ENCODE measurements at regions not wholly inside any gene's neighbourhood (a gene's known extent, or its start where the extent isn't known, plus 50 kb on each side); places are given as distances from the start of the nearest gene placed in this dataset.

DNA sequence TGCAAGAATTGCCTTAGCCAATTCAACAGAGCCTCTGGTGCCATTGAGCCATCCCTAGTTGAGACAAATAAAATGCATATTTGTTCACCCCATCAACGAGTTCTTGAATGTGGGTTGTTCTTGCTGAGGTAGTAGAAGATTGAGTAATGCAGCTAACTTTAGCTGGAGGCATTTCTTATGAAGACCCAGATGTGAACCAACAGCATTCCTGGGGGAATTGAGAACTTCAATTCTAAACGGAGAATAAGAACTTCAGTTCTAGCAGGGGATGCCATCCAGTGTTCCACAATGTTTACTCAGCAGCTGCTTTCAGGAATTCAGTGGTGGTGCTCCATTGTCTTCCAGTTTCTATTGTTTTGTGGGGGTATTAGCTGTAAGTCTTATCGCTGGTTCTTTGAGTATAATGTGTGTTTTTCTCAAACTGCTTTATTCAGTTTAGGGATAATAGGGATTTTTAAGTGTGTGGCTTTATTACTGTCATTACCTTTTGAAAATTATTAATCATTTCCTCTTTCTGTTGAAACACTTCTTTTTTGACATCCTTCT lies 1968.2 kb upstream of the NUDT12 start:
- H3K9me3 Mint-ChIP-seq = peaks cover 7% of the 10 kb centered on the region
- H3K36me3 Mint-ChIP-seq (ENCODE audit: low read depth) = no peaks in the 10 kb centered on the region
- H3K4me1 Mint-ChIP-seq (ENCODE audit: low read depth) = no peaks in the 10 kb centered on the region
- no peak for DNase-seq
- intact Hi-C loops (cut with micrococcal nuclease) = no loop called here
- no peak overlapping the region for H3K27ac Mint-ChIP-seq
- no peak overlapping the region for H3K4me3 Mint-ChIP-seq
- no peaks in the 10 kb centered on the region for H3K27me3 Mint-ChIP-seq (ENCODE audit: low read depth)
- CTCF ChIA-PET = no interaction called here

DNA sequence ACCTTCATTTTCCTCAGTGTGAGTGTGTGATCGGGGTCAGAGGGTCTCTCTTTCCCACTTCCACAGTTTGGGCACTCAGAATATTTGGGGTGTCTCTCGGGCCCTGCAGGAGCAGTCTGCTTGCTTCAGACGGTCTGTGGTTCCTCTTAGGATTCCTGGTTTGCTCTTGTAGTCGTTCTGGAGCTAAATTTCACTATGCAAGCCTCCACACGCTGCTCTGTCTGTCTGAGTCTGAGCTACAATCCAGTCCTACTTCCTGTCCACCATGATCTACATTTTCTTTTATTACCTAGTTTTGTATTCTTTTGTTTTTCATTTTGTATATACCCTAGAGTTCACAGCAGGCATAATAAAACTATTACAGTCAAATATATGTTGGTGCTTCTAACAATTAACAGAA lies 1967.3 kb upstream of the NUDT12 start:
- CTCF ChIA-PET = no interaction called here
- H3K4me1 Mint-ChIP-seq (ENCODE audit: low read depth) = no peaks in the 10 kb centered on the region
- peaks cover 9% of the 10 kb centered on the region for H3K9me3 Mint-ChIP-seq
- intact Hi-C loops (cut with micrococcal nuclease) = no loop called here
- no peak for DNase-seq
- H3K27me3 Mint-ChIP-seq (ENCODE audit: low read depth) = no peaks in the 10 kb centered on the region
- no peak overlapping the region for H3K27ac Mint-ChIP-seq
- no peak overlapping the region for H3K4me3 Mint-ChIP-seq
- H3K36me3 Mint-ChIP-seq (ENCODE audit: low read depth) = no peaks in the 10 kb centered on the region

DNA sequence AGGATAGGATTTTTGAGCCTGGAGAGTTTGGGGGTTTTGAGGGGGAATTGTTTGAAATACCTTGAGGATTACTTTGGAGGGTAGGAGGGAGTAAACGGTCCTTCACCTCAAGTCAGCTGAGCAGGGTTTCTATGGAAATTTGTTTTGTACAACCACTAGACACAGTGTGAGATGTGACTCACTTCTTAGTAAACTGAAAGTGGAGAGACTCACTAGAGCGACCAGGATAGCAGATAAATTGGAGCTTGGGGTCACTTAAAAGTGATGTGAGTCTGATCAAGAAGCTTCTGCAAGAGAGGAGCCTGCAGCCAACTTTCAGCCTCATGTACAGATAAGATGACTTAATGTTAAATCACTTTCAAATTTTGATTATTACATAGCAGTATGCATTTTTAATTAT lies 1945.9 kb upstream of the NUDT12 start:
- no peaks in the 10 kb centered on the region for H3K36me3 Mint-ChIP-seq (ENCODE audit: low read depth)
- no peak overlapping the region for H3K4me3 Mint-ChIP-seq
- H3K27ac Mint-ChIP-seq = no peak overlapping the region
- no peaks in the 10 kb centered on the region for H3K4me1 Mint-ChIP-seq (ENCODE audit: low read depth)
- H3K27me3 Mint-ChIP-seq (ENCODE audit: low read depth) = no peaks in the 10 kb centered on the region
- DNase-seq = no peak
- intact Hi-C loops (cut with micrococcal nuclease) = no loop called here
- CTCF ChIA-PET = no interaction called here
- peaks cover 9% of the 10 kb centered on the region for H3K9me3 Mint-ChIP-seq

DNA sequence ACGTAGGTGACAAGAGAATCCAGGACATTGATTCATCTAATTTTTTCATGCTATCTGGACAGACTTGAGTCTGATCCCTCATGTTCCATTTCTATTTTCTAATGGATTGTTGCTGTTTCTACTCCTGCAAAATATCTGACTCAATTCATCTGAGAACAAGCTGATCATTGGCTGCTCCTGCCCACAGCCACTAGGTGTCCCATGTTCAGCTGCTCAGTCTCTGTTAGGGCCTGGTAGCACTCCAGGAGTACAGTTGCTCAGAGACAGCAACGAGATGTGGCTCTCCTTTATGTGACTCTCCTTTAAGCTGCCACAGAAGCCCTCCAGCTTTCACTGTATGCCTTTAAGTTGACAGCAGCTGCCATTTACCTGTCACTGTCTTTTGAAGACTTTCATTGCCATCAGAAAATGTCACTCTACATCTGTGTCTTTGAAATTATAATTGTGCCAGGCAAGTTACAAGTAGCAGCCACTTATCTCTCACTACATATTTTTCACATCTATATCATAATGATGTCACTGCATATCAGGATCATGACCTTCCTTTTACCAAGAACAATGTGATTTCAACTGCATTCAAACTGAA lies 1944.2 kb upstream of the NUDT12 start:
- Mint-ChIP-seq H3K36me3 (ENCODE audit: low read depth) (no peaks in the 10 kb centered on the region), H3K27me3 (ENCODE audit: low read depth) (no peaks in the 10 kb centered on the region), H3K4me3 (no peak overlapping the region), H3K27ac (no peak overlapping the region), H3K9me3 (peaks cover 9% of the 10 kb centered on the region), H3K4me1 (ENCODE audit: low read depth) (no peaks in the 10 kb centered on the region)
- no peak for DNase-seq
- CTCF ChIA-PET = no interaction called here
- intact Hi-C loops (cut with micrococcal nuclease) = no loop called here

DNA sequence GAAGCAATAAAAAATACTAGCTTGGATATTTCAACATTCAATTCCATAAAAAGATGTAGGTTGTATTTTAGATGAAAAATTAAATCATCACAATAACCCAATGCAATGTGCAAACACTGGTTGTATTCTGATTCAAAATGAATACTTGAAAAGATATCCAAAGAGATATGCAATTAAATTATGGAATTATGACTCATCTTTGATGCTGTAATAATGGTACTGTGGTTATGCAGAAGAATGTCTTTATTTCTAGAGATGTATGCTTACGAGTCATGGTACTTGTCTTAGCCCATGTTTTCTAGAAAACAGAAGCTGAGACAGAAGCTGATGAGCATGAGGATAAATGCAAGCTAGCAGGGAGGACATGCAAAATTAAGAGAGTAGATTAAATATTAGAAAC lies 1941.4 kb upstream of the NUDT12 start:
- intact Hi-C loops (cut with micrococcal nuclease) = no loop called here
- no peaks in the 10 kb centered on the region for H3K4me1 Mint-ChIP-seq (ENCODE audit: low read depth)

DNA sequence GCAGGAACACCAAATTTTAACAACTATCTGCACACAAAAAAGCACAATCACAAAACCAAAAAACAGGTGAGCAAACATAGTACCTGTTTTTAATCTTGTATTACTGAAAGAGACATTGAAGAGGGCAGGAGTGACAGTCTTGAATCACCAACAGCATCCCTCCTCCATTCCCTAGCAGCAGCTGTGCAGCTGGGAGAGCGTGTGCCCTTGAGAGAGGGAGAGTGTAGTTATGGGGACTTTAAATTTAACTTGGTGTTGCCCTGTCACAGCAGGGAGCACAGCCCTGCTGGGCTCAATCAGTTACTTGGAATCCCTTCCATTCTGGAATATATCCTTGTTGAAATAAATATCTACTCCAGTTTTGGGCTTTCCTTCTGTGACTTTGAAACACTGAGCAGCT lies 1938.7 kb upstream of the NUDT12 start:
- H3K27ac Mint-ChIP-seq = no peak overlapping the region
- no peak overlapping the region for H3K4me3 Mint-ChIP-seq
- no peaks in the 10 kb centered on the region for H3K36me3 Mint-ChIP-seq (ENCODE audit: low read depth)
- no peaks in the 10 kb centered on the region for H3K4me1 Mint-ChIP-seq (ENCODE audit: low read depth)
- no peak for DNase-seq
- H3K27me3 Mint-ChIP-seq (ENCODE audit: low read depth) = no peaks in the 10 kb centered on the region
- intact Hi-C loops (cut with micrococcal nuclease) = no loop called here
- H3K9me3 Mint-ChIP-seq = peaks cover 6% of the 10 kb centered on the region
- CTCF ChIA-PET = no interaction called here

More for the DNA sequence above, 1941.4 kb upstream of the NUDT12 start:
- Mint-ChIP-seq H3K9me3 (peaks cover 7% of the 10 kb centered on the region), H3K27ac (no peak overlapping the region), H3K4me3 (no peak overlapping the region), H3K36me3 (ENCODE audit: low read depth) (no peaks in the 10 kb centered on the region), H3K27me3 (ENCODE audit: low read depth) (no peaks in the 10 kb centered on the region)
- CTCF ChIA-PET = no interaction called here
- DNase-seq = no peak

DNA sequence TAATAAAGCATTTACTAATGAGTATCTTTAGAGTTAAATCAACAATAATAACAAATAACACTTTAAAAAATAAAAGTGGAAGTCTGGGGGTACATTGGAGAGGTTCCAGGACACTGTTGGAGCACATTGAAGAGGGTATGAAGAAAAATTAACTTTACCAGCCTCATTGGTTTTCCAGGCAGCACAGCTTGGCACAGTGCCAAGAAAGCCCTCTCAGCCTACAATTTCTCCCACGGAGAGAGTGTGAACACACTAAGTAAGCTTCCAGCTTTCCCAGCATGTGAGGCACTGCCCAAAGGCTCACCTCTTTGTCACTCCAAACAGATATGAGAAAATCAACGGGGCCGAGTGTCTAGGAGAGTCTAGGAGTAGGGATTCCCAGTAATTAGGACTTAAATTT lies 1912.8 kb upstream of the NUDT12 start:
- intact Hi-C loops (cut with micrococcal nuclease) = no loop called here
- Mint-ChIP-seq H3K4me3 (no peak overlapping the region), H3K36me3 (ENCODE audit: low read depth) (no peaks in the 10 kb centered on the region), H3K27me3 (ENCODE audit: low read depth) (no peaks in the 10 kb centered on the region), H3K27ac (no peak overlapping the region), H3K4me1 (ENCODE audit: low read depth) (no peaks in the 10 kb centered on the region), H3K9me3 (peaks cover 9% of the 10 kb centered on the region)
- DNase-seq = no peak
- CTCF ChIA-PET = no interaction called here

DNA sequence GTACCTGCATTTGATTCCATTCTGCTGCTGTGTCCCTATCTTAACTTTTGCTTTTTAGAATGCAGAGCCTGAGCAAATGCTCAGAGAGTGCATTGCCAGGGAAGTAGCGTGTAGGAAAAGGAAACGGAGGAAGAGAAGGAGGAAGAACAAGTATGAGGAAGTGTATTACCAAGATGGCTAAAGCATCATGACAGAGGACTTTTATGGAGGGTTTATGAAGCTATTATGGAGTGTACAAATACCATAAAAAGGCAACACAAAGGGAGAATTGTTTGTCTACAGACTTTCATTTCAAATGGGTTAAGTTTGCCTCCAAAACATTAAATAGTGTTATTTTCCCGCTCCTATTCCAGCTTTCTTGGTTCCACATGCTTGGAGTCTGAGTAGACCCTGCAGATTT lies 1899.8 kb upstream of the NUDT12 start:
- Mint-ChIP-seq H3K9me3 (peaks cover 16% of the 10 kb centered on the region), H3K27me3 (ENCODE audit: low read depth) (no peaks in the 10 kb centered on the region), H3K36me3 (ENCODE audit: low read depth) (no peaks in the 10 kb centered on the region), H3K4me1 (ENCODE audit: low read depth) (no peaks in the 10 kb centered on the region), H3K4me3 (no peak overlapping the region), H3K27ac (no peak overlapping the region)
- intact Hi-C loops (cut with micrococcal nuclease) = no loop called here
- CTCF ChIA-PET = no interaction called here
- no peak for DNase-seq

DNA sequence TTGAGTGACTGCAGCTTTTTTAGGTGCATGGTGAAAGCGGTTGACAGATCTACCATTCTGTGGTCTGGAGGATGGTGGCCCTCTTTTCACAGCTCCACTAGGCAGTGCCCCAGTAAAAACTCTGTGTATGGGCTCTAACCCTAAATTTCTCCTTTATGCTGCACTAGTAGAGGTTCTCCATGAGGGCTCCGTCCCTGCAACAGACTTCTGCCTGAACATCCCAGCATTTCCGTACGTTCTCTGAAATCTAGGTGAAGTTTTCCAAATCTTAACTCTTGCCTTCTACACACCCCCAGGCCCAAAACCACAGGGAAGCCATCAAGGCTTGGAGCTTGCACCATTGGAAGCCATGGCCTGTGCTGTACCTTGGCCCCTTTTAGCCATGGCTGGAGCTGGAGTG lies 1898.1 kb upstream of the NUDT12 start:
- DNase-seq = no peak
- H3K4me1 Mint-ChIP-seq (ENCODE audit: low read depth) = no peaks in the 10 kb centered on the region
- no peaks in the 10 kb centered on the region for H3K27me3 Mint-ChIP-seq (ENCODE audit: low read depth)
- no peaks in the 10 kb centered on the region for H3K36me3 Mint-ChIP-seq (ENCODE audit: low read depth)
- intact Hi-C loops (cut with micrococcal nuclease) = no loop called here
- peaks cover 15% of the 10 kb centered on the region for H3K9me3 Mint-ChIP-seq
- H3K4me3 Mint-ChIP-seq = no peak overlapping the region
- no peak overlapping the region for H3K27ac Mint-ChIP-seq
- CTCF ChIA-PET = no interaction called here

DNA sequence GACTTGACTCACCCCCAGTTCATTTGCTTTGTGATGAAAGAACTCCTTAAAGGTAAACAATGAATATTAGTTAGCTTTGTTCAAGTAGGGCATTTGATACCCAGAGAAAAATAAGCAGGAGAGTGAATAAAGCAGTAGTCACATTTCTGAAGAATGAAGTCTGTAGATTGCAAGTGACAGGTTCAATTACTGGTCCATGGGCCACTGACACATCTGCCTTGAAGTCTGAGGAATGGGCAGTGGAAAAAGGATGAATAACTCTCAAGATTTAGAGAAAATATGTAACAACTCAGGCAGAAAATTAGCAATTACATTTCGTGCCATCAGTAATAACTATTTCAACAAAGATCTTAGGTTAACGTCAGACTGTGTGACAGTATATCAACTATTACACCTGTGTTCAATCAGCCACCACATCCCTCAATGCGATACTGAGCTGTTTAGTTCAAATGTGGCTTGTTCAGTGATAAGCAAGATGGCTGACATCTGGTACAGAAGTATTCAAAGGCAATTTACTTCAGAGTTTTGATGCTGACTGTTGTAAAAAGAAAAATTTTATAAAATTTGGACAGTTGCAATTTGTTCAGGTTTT lies 1890.7 kb upstream of the NUDT12 start:
- intact Hi-C loops (cut with micrococcal nuclease) = no loop called here

DNA sequence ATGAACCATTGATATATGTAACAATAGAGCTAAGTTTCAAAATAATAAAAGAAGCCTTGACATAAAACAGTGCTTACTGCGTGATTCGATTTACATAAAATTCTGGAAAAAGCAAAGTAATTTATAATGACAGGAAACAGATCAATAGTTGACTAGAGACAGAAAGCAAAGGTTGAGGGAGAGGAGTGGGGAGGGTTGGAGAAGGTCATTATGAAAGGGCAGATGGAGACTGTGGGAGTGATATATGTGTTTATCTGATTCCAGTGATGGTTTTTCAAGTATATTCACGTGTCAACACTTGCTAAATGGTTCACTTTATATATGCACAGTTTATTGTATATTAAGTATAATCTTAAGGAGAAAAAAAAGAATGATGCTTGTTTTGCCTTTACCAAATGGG lies 1885.7 kb upstream of the NUDT12 start:
- no peaks in the 10 kb centered on the region for H3K4me1 Mint-ChIP-seq (ENCODE audit: low read depth)
- no peak overlapping the region for H3K4me3 Mint-ChIP-seq
- no peaks in the 10 kb centered on the region for H3K36me3 Mint-ChIP-seq (ENCODE audit: low read depth)
- CTCF ChIA-PET = no interaction called here
- H3K9me3 Mint-ChIP-seq = peaks cover 14% of the 10 kb centered on the region
- H3K27ac Mint-ChIP-seq = no peak overlapping the region
- no peak for DNase-seq
- intact Hi-C loops (cut with micrococcal nuclease) = no loop called here
- no peaks in the 10 kb centered on the region for H3K27me3 Mint-ChIP-seq (ENCODE audit: low read depth)

More for the DNA sequence above, 1890.7 kb upstream of the NUDT12 start:
- H3K27me3 Mint-ChIP-seq (ENCODE audit: low read depth) = no peaks in the 10 kb centered on the region
- peaks cover 10% of the 10 kb centered on the region for H3K9me3 Mint-ChIP-seq
- H3K4me3 Mint-ChIP-seq = no peak overlapping the region
- no peak for DNase-seq
- no peak overlapping the region for H3K27ac Mint-ChIP-seq
- H3K4me1 Mint-ChIP-seq (ENCODE audit: low read depth) = no peaks in the 10 kb centered on the region
- H3K36me3 Mint-ChIP-seq (ENCODE audit: low read depth) = no peaks in the 10 kb centered on the region
- CTCF ChIA-PET = no interaction called here

DNA sequence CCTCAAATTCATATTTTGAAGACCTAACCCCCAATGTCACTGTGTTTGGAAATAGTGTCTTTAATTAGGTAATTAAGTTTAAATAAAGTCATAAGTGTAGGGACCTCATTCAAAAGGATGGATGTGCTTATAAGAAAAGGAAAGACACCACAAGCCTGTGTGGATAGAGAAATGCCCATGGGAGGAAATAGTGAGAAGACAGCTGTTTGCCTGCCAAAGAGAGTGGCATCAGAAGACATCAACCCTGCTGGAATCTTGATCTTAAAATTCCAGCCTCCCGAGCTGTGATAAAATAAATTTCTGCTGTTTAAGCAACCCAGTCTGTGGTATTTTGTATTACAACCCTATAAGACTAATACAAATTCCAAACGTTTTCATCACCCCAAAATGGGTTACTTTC lies 1867.9 kb upstream of the NUDT12 start:
- Mint-ChIP-seq H3K27me3 (ENCODE audit: low read depth) (no peaks in the 10 kb centered on the region), H3K4me3 (no peak overlapping the region), H3K36me3 (ENCODE audit: low read depth) (no peaks in the 10 kb centered on the region), H3K27ac (no peak overlapping the region), H3K4me1 (ENCODE audit: low read depth) (no peaks in the 10 kb centered on the region), H3K9me3 (no peaks in the 10 kb centered on the region)
- no peak for DNase-seq
- CTCF ChIA-PET = no interaction called here
- intact Hi-C loops (cut with micrococcal nuclease) = no loop called here

DNA sequence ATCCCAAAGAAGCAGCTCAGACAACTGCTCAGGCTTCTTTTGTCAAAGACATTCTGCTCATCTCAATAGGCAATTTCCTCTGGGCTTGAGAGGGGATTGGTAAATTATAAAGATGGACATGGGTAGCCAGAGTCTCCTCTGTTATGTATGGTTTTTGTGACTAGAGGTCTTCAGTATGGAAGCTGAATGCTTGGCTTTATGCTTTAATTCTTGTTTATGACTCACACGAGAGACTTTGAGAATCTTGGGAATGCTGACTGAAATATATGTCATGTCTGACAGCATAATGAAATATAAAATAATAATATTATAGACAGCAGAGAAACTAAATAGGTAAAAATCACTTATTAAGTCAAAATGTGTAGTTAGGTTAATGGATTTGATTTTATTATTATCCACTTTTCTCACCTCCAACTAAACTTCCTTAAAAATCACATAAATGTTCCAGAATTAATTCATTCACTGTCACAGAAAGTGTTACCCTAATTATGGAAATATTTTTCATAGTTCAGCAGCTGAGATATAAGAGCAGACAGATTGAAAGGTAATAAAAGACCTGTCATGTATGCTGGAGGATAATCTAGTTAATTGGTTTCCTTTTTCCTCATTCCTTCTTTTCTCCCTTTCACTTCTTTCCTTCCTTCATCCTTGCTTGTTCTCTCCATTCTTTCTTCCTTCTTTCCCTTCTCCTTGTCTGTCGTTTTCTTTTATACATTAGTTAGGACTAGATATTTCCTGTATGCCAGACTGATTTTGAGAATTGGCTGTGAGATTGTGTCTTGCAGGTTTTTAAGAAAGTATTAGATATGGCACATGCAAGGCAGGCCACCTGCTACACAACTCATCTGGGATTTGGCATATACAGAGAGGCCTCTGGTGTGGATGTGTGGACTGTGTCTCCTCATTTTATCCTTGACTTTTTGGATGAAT lies 1866.1 kb upstream of the NUDT12 start:
- Mint-ChIP-seq H3K4me1 (ENCODE audit: low read depth) (no peaks in the 10 kb centered on the region), H3K9me3 (peaks cover 1% of the 10 kb centered on the region), H3K27ac (no peak overlapping the region), H3K4me3 (no peak overlapping the region), H3K36me3 (ENCODE audit: low read depth) (no peaks in the 10 kb centered on the region), H3K27me3 (ENCODE audit: low read depth) (no peaks in the 10 kb centered on the region)
- intact Hi-C loops (cut with micrococcal nuclease) = no loop called here
- CTCF ChIA-PET = no interaction called here
- DNase-seq = no peak

All from activated naive CD4-positive, alpha-beta T cell treated with anti-CD3 and anti-CD28 coated beads for 36 hours (primary cell).